Karpas-422 (cell line): ENCODE measurements at regions not wholly inside any gene's neighbourhood (a gene's known extent, or its start where the extent isn't known, plus 50 kb on each side); places are given as distances from the start of the nearest gene placed in this dataset.
A peak's percentile ranks its signal among the peaks of the same experiment; 100 is the strongest.
"Not testable (repeated sequence)": the region's sequence is repeated elsewhere in the genome, so short reads cannot be mapped to it uniquely, and the experiment has no call there.

Source experiments
- DNase-seq: peaks from one replicate; pipeline ENCODE4 v3.0.0-alpha.2; 2015
- H2AFZ ChIP-seq: fragments of 200-600 bp; sonication (generic); 2 replicates; pipeline ENCODE4 v1.6.1; 2014; ENCODE audit warnings: antibody characterized with exemption, low read length, mixed read lengths
- H3K27ac ChIP-seq: fragments of 200-600 bp; sonication (generic); 2 replicates; pipeline ENCODE4 v1.5.1; 2014; ENCODE audit warnings: mild to moderate bottlenecking, low read length, moderate library complexity
- H3K27me3 ChIP-seq: fragments of 200-600 bp; sonication (generic); 2 replicates; pipeline ENCODE4 v1.6.1; 2014; ENCODE audit warnings: low read length, mixed read lengths
- H3K36me3 ChIP-seq: fragments of 200-600 bp; sonication (generic); 2 replicates; pipeline ENCODE4 v1.6.1; 2014; ENCODE audit warnings: low read length, mixed read lengths; ENCODE audit not compliant: insufficient read depth
- H3K4me1 ChIP-seq: fragments of 200-600 bp; sonication (generic); 2 replicates; pipeline ENCODE4 v1.6.1; 2014; ENCODE audit warnings: mild to moderate bottlenecking, low read length, mixed read lengths
- H3K4me2 ChIP-seq: fragments of 200-600 bp; sonication (generic); 2 replicates; pipeline ENCODE4 v1.6.1; 2014; ENCODE audit warnings: low read length, low read depth, mild to moderate bottlenecking; ENCODE audit not compliant: poor library complexity, severe bottlenecking
- H3K4me3 ChIP-seq: fragments of 200-600 bp; sonication (generic); 2 replicates; pipeline ENCODE4 v1.5.1; 2014; ENCODE audit warnings: mild to moderate bottlenecking, antibody characterized with exemption, low read length, mixed read lengths
- H3K79me2 ChIP-seq: fragments of 200-600 bp; sonication (generic); 2 replicates; pipeline ENCODE4 v1.6.1; 2014; ENCODE audit warnings: mild to moderate bottlenecking, low read length, mixed read lengths
- H3K9ac ChIP-seq: fragments of 200-600 bp; sonication (generic); 2 replicates; pipeline ENCODE4 v1.6.0; 2014; ENCODE audit warnings: low read length
- H3K9me2 ChIP-seq: fragments of 200-600 bp; sonication (generic), shearing (Covaris generic); replicated peaks from 2 replicates; pipeline ENCODE4 v1.6.0; 2014; ENCODE audit warnings: mild to moderate bottlenecking, low read length, moderate library complexity; ENCODE audit not compliant: insufficient read depth
- H3K9me3 ChIP-seq: fragments of 300-700, 200-600 bp; sonication (generic); 2 replicates; pipeline ENCODE4 v1.6.1; 2014; ENCODE audit warnings: low read length, mixed read lengths
- H4K20me1 ChIP-seq: fragments of 200-600 bp; sonication (generic); 2 replicates; pipeline ENCODE4 v1.6.1; 2014; ENCODE audit warnings: mild to moderate bottlenecking, antibody characterized with exemption, low read length, low read depth; ENCODE audit not compliant: insufficient read depth

- H3K9ac ChIP-seq = no peak overlapping the region
- no peak overlapping the region for H3K27ac ChIP-seq
- no peak overlapping the region for H3K4me3 ChIP-seq
- peak; percentile 73 for DNase-seq
- H3K4me2 ChIP-seq = no peak overlapping the region
- H3K9me3 ChIP-seq = no peaks in the 10 kb centered on the region
- H4K20me1 ChIP-seq = no peaks in the 10 kb centered on the region
- no peak overlapping the region for H2AFZ ChIP-seq
- H3K9me2 ChIP-seq = 0 out of 2 replicates have a peak, but pooled peaks cover 3% of the 10 kb centered on the region
- no peaks in the 10 kb centered on the region for H3K27me3 ChIP-seq
- no peaks in the 10 kb centered on the region for H3K36me3 ChIP-seq
- no peaks in the 10 kb centered on the region for H3K79me2 ChIP-seq
- H3K4me1 ChIP-seq = no peaks in the 10 kb centered on the region
Measured at GRCh38 chr14:85867450-85867849, 337.5 kb downstream of the FLRT2 start.

GRCh38 chr14:85865701-85866100 is 335.8 kb downstream of the FLRT2 start:
- no peaks in the 10 kb centered on the region for H3K27me3 ChIP-seq
- H3K9me2 ChIP-seq = 0 out of 2 replicates have a peak, but pooled peaks cover 3% of the 10 kb centered on the region
- no peak overlapping the region for H2AFZ ChIP-seq
- H3K79me2 ChIP-seq = no peaks in the 10 kb centered on the region
- H3K4me3 ChIP-seq = no peak overlapping the region
- H3K4me1 ChIP-seq = no peaks in the 10 kb centered on the region
- DNase-seq = no peak
- H3K4me2 ChIP-seq = no peak overlapping the region
- no peaks in the 10 kb centered on the region for H3K36me3 ChIP-seq
- no peak overlapping the region for H3K9ac ChIP-seq
- no peaks in the 10 kb centered on the region for H4K20me1 ChIP-seq
- H3K27ac ChIP-seq = no peak overlapping the region
- H3K9me3 ChIP-seq = no peaks in the 10 kb centered on the region

GRCh38 chr14:85858634-85859033 is 328.7 kb downstream of the FLRT2 start:
- H3K9ac ChIP-seq = no peak overlapping the region
- DNase-seq = no peak
- H2AFZ ChIP-seq = no peak overlapping the region
- no peak overlapping the region for H3K4me3 ChIP-seq
- no peaks in the 10 kb centered on the region for H3K36me3 ChIP-seq
- H4K20me1 ChIP-seq = no peaks in the 10 kb centered on the region
- no peaks in the 10 kb centered on the region for H3K9me3 ChIP-seq
- 0 out of 2 replicates have a peak, but pooled peaks cover 2% of the 10 kb centered on the region for H3K9me2 ChIP-seq
- H3K27me3 ChIP-seq = no peaks in the 10 kb centered on the region
- no peak overlapping the region for H3K4me2 ChIP-seq
- no peaks in the 10 kb centered on the region for H3K79me2 ChIP-seq
- H3K27ac ChIP-seq = no peak overlapping the region
- H3K4me1 ChIP-seq = no peaks in the 10 kb centered on the region

- Histone ChIP-seq H3K36me3 (no peaks in the 10 kb centered on the region), H4K20me1 (no peaks in the 10 kb centered on the region), H3K4me3 (no peak overlapping the region), H3K79me2 (no peaks in the 10 kb centered on the region), H3K27me3 (no peaks in the 10 kb centered on the region), H3K27ac (no peak overlapping the region), H3K4me2 (no peak overlapping the region), H2AFZ (no peak overlapping the region), H3K9ac (no peak overlapping the region), H3K9me3 (no peaks in the 10 kb centered on the region), H3K4me1 (no peaks in the 10 kb centered on the region), H3K9me2 (no peaks in the 10 kb centered on the region)
- DNase-seq = no peak
Measured at GRCh38 chr14:85856430-85856829, 326.5 kb downstream of the FLRT2 start.

DNA sequence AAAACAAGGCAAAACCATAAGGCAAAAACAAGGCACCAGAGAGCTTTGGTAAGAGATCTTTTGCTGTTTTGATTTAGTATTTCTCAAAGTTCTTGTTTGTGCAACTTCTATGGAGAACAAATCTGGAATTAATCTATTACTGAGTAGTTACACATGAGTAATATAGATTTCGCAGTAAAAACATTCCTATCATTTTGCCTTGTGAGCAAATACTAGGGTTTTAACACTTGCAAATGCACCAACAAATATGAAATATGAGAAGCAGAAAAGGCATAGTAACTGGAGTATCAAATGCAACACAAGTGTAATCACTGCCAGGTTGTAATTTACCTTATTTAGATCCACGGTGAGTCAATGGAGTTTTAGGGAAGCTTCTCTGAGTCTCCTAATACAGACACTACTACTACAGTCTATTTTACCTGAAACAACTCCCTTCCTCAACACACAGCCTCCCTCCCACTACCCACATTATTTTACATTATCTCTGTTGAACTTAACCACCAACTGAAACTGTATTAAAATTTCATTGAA is 324.1 kb downstream of the FLRT2 start:
- no peaks in the 10 kb centered on the region for H3K9me3 ChIP-seq
- no peak overlapping the region for H3K4me3 ChIP-seq
- no peaks in the 10 kb centered on the region for H3K9me2 ChIP-seq
- no peaks in the 10 kb centered on the region for H3K27me3 ChIP-seq
- H3K9ac ChIP-seq = no peak overlapping the region
- H3K36me3 ChIP-seq = no peaks in the 10 kb centered on the region
- no peak for DNase-seq
- H3K4me1 ChIP-seq = no peaks in the 10 kb centered on the region
- no peak overlapping the region for H3K27ac ChIP-seq
- H3K79me2 ChIP-seq = no peaks in the 10 kb centered on the region
- no peaks in the 10 kb centered on the region for H4K20me1 ChIP-seq
- no peak overlapping the region for H2AFZ ChIP-seq
- no peak overlapping the region for H3K4me2 ChIP-seq

DNA sequence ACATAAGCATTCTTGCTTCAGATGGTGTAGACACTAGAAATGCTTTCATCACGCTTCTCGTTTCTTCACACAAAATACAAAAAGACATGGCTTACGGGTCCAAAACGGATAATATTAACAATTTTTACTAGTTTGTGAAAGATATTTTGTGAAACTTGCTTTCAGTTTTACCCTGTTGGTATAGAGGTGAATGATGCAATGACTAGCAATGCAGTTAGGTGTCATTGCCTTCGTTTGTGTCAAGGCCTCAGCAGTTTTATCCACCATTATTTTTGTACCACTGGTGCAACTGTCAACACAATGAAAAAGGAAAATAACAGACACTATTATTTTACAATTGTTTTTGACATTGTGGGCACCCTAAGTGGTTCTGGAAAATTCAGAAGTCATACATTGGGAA is 323.0 kb downstream of the FLRT2 start:
- no peak overlapping the region for H3K4me3 ChIP-seq
- no peak overlapping the region for H3K4me2 ChIP-seq
- no peak overlapping the region for H2AFZ ChIP-seq
- no peaks in the 10 kb centered on the region for H3K27me3 ChIP-seq
- H3K27ac ChIP-seq = no peak overlapping the region
- H3K4me1 ChIP-seq = no peaks in the 10 kb centered on the region
- H4K20me1 ChIP-seq = no peaks in the 10 kb centered on the region
- H3K9me3 ChIP-seq = no peaks in the 10 kb centered on the region
- H3K9ac ChIP-seq = no peak overlapping the region
- no peak for DNase-seq
- H3K9me2 ChIP-seq = no peaks in the 10 kb centered on the region
- H3K79me2 ChIP-seq = no peaks in the 10 kb centered on the region
- H3K36me3 ChIP-seq = no peaks in the 10 kb centered on the region

GRCh38 chr14:85852123-85852522 is 322.2 kb downstream of the FLRT2 start:
- H3K9me3 ChIP-seq, H3K27ac ChIP-seq, H3K27me3 ChIP-seq, H3K4me2 ChIP-seq, DNase-seq, H3K9ac ChIP-seq, H3K79me2 ChIP-seq, H3K4me1 ChIP-seq, H2AFZ ChIP-seq, H3K4me3 ChIP-seq, H3K9me2 ChIP-seq, H3K36me3 ChIP-seq, H4K20me1 ChIP-seq: not testable (repeated sequence)

- H3K27ac ChIP-seq, H3K4me1 ChIP-seq, H3K36me3 ChIP-seq, H2AFZ ChIP-seq, H3K9me2 ChIP-seq, H3K79me2 ChIP-seq, H3K4me2 ChIP-seq, H3K4me3 ChIP-seq, H3K9me3 ChIP-seq, H4K20me1 ChIP-seq, H3K9ac ChIP-seq, H3K27me3 ChIP-seq, DNase-seq: not testable (repeated sequence)
Measured at GRCh38 chr14:85830549-85830948, 300.6 kb downstream of the FLRT2 start.

DNA sequence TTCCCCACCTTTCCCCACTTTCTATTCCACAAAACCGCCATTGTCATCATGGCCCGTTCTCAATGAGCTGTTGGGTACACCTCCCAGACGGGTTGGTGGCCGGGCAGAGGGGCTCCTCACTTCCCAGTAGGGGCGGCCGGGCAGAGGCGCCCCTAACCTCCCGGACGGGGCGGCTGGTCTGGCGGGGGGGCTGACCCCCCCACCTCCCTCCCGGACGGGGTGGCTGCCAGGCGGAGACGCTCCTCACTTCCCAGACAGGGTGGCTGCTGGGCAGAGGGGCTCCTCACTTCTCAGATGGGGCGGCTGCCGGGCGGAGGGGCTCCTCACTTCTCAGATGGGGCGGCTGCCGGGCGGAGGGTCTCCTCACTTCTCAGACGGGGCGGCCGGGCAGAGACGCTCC is 299.7 kb downstream of the FLRT2 start:
- not testable (repeated sequence) for H3K4me1 ChIP-seq, H3K9me3 ChIP-seq, H4K20me1 ChIP-seq, DNase-seq, H3K79me2 ChIP-seq, H3K4me3 ChIP-seq, H3K36me3 ChIP-seq, H3K9me2 ChIP-seq, H2AFZ ChIP-seq, H3K27me3 ChIP-seq, H3K9ac ChIP-seq, H3K4me2 ChIP-seq, H3K27ac ChIP-seq
